HL-60 (cell line): ENCODE measurements at regions not wholly inside any gene's neighbourhood (a gene's known extent, or its start where the extent isn't known, plus 50 kb on each side); places are given as distances from the start of the nearest gene placed in this dataset.

Source experiments
- REST ChIP-seq: IDR thresholded peaks from 2 replicates; pipeline ENCODE4 v1.6.1; 2012; ENCODE audit warnings: low read depth; ENCODE audit not compliant: insufficient replicate concordance
- TF ChIP-seq, protein P1 (sequence below): IDR thresholded peaks from one replicate; pipeline ENCODE4 v1.5.1; 2011; ENCODE audit warnings: low read length, control low read depth, inconsistent platforms; ENCODE audit not compliant: insufficient read depth

- TF ChIP-seq, protein P1, sequence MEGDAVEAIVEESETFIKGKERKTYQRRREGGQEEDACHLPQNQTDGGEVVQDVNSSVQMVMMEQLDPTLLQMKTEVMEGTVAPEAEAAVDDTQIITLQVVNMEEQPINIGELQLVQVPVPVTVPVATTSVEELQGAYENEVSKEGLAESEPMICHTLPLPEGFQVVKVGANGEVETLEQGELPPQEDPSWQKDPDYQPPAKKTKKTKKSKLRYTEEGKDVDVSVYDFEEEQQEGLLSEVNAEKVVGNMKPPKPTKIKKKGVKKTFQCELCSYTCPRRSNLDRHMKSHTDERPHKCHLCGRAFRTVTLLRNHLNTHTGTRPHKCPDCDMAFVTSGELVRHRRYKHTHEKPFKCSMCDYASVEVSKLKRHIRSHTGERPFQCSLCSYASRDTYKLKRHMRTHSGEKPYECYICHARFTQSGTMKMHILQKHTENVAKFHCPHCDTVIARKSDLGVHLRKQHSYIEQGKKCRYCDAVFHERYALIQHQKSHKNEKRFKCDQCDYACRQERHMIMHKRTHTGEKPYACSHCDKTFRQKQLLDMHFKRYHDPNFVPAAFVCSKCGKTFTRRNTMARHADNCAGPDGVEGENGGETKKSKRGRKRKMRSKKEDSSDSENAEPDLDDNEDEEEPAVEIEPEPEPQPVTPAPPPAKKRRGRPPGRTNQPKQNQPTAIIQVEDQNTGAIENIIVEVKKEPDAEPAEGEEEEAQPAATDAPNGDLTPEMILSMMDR, result no peak
- TF ChIP-seq REST, result no peak
Observed at GRCh38 chr6:132017942-132018341, 66.8 kb upstream of the CCN2 start.
